BE2C (cell line): ENCODE measurements at regions not wholly inside any gene's neighbourhood (a gene's known extent, or its start where the extent isn't known, plus 50 kb on each side); places are given as distances from the start of the nearest gene placed in this dataset.
"Not testable (repeated sequence)": the region's sequence is repeated elsewhere in the genome, so short reads cannot be mapped to it uniquely, and the experiment has no call there.

Experiments used
- DNase-seq: peaks from one replicate; pipeline ENCODE4 v3.0.0-alpha.2; 2020
- H3K27me3 ChIP-seq: fragments of 250-450 bp; sonication (Bioruptor Pico); 2 replicates; pipeline ENCODE4 v1.5.1; 2020; ENCODE audit warnings: mild to moderate bottlenecking
- H3K36me3 ChIP-seq: fragments of 250-450 bp; sonication (Bioruptor Pico); 2 replicates; pipeline ENCODE4 v1.5.1; 2020; ENCODE audit warnings: mild to moderate bottlenecking
- H3K4me1 ChIP-seq: fragments of 250-450 bp; sonication (Bioruptor Pico); 2 replicates; pipeline ENCODE4 v1.5.1; 2020
- H3K4me3 ChIP-seq: 2 replicates; pipeline ENCODE4 v1.5.1; 2011; ENCODE audit warnings: low read depth, low read length
- H3K9me3 ChIP-seq: fragments of 250-450 bp; sonication (Bioruptor Pico); 2 replicates; pipeline ENCODE4 v1.5.1; 2020
- CTCF ChIP-seq: IDR thresholded peaks from 2 replicates; pipeline ENCODE4 v1.5.1; 2012; ENCODE audit warnings: mild to moderate bottlenecking, low read depth, low read length

GRCh38 chr6:15021074-15021473, 224.8 kb upstream of the JARID2 start:
- TF ChIP-seq CTCF: no peak
- no peaks in the 10 kb centered on the region for H3K36me3 ChIP-seq
- no peak for DNase-seq
- H3K4me1 ChIP-seq: no peaks in the 10 kb centered on the region; the same call in 1 of the 2 replicates
- H3K4me3 ChIP-seq: no peak overlapping the region
- no peaks in the 10 kb centered on the region; the same call in 1 of the 2 replicates for H3K9me3 ChIP-seq
- H3K27me3 ChIP-seq: no peaks in the 10 kb centered on the region

- H3K4me1 ChIP-seq, H3K9me3 ChIP-seq, DNase-seq, H3K27me3 ChIP-seq, H3K36me3 ChIP-seq, H3K4me3 ChIP-seq: not testable (repeated sequence)
Observed at GRCh38 chr6:15023018-15023417, 222.9 kb upstream of the JARID2 start.

DNA sequence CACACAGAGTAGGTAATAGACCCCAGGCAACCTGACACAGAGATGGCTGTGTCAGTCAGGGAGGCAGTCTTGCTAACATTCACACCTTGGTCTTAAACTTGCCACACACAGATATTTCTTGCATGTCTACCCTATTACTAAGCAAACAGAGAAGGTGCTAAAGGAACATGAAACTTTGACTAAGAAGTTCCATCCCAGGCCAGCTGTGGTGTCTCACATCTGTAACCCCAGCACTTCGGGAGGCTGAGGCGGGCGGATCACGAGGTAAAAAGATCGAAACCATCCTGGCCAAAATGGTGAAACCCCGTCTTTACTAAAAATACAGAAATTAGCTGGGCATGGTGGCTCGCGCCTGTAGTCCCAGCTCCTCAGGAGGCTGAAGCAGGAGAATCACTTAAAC, 222.4 kb upstream of the JARID2 start:
- Histone ChIP-seq H3K4me1 (no peaks in the 10 kb centered on the region), H3K9me3 (no peaks in the 10 kb centered on the region; the same call in 1 of the 2 replicates), H3K27me3 (no peaks in the 10 kb centered on the region), H3K36me3 (no peaks in the 10 kb centered on the region), H3K4me3 (no peak overlapping the region)
- no peak for DNase-seq
- no peak for TF ChIP-seq CTCF

GRCh38 chr6:15025446-15025845, 220.4 kb upstream of the JARID2 start:
- no peak for TF ChIP-seq CTCF
- Histone ChIP-seq H3K4me1 (no peaks in the 10 kb centered on the region), H3K36me3 (no peaks in the 10 kb centered on the region), H3K4me3 (no peak overlapping the region), H3K27me3 (no peaks in the 10 kb centered on the region), H3K9me3 (no peaks in the 10 kb centered on the region; the same call in 1 of the 2 replicates)
- no peak for DNase-seq

DNA sequence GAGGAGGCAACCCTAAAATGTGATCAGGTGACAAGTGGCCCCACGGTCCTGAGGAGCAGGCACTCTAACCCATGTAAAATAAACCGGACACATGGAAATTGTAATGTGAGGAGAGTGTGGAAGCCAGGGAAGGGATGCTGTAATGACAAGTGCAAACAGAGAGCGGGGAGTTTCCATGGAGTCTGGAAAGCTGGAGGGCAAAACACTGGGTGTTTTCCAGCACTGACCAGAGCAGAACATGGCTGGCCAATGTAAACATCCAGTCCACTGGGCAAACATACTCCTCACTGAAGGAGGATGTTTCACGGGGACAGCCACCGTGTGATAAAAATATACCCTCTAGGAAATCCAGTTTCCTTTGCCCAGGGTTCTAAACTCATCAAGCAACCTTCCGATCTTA, 219.0 kb upstream of the JARID2 start:
- Histone ChIP-seq H3K9me3 (no peaks in the 10 kb centered on the region; the same call in 1 of the 2 replicates), H3K4me3 (no peak overlapping the region), H3K36me3 (no peaks in the 10 kb centered on the region), H3K27me3 (no peaks in the 10 kb centered on the region), H3K4me1 (no peaks in the 10 kb centered on the region)
- no peak for DNase-seq
- no peak for TF ChIP-seq CTCF

GRCh38 chr6:15027472-15027871, 218.4 kb upstream of the JARID2 start:
- H3K4me1 ChIP-seq: no peaks in the 10 kb centered on the region
- TF ChIP-seq CTCF: no peak
- no peaks in the 10 kb centered on the region for H3K27me3 ChIP-seq
- H3K4me3 ChIP-seq: no peak overlapping the region
- H3K36me3 ChIP-seq: no peaks in the 10 kb centered on the region
- no peak for DNase-seq
- no peaks in the 10 kb centered on the region; the same call in 1 of the 2 replicates for H3K9me3 ChIP-seq

DNA sequence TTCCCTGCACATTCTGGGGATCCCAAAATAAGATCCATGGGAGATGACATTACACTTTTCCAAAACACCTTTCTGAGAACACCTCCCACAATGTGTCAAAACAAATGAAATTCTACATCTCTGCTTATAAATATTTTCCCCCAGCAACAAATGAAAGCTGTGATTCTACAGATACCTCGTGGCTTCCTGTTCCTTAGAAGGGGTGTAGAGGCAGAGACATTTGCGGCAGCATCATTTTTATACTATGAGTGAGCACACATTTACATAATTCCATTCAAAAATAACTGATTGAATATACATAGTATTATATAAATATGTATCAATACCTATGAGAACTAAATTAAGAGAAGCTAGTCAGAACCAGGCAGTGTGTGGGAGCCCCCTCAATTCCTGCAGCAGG, 213.9 kb upstream of the JARID2 start:
- no peak for DNase-seq
- H3K4me1 ChIP-seq: no peaks in the 10 kb centered on the region
- H3K9me3 ChIP-seq: no peaks in the 10 kb centered on the region; the same call in 1 of the 2 replicates
- no peaks in the 10 kb centered on the region for H3K36me3 ChIP-seq
- no peak overlapping the region for H3K4me3 ChIP-seq
- TF ChIP-seq CTCF: no peak
- H3K27me3 ChIP-seq: no peaks in the 10 kb centered on the region
